ACC112 (cell line): ENCODE measurements at regions not wholly inside any gene's neighbourhood (a gene's known extent, or its start where the extent isn't known, plus 50 kb on each side); places are given as distances from the start of the nearest gene placed in this dataset.

ENCODE experiments used
- H2AFZ ChIP-seq: fragments of 200-600 bp; sonication (generic); one replicate; pipeline ENCODE4 v1.6.0; 2017; ENCODE audit warnings: antibody characterized with exemption, low read length; ENCODE audit not compliant: unreplicated experiment
- H3K27ac ChIP-seq: fragments of 200-600 bp; sonication (generic); 2 replicates; pipeline ENCODE4 v1.5.1; 2014; ENCODE audit warnings: low read depth, mild to moderate bottlenecking, antibody characterized with exemption, low read length, moderate library complexity
- H3K27me3 ChIP-seq: fragments of 200-600 bp; sonication (generic); 2 replicates; pipeline ENCODE4 v1.6.1; 2014; ENCODE audit warnings: mild to moderate bottlenecking, antibody characterized with exemption, low read length, moderate library complexity, mixed read lengths; ENCODE audit not compliant: insufficient read depth
- H3K36me3 ChIP-seq: fragments of 200-600 bp; sonication (generic); 2 replicates; pipeline ENCODE4 v1.6.1; 2016; ENCODE audit warnings: mild to moderate bottlenecking, antibody characterized with exemption, low read length, moderate library complexity, mixed read lengths; ENCODE audit not compliant: insufficient read depth
- H3K4me1 ChIP-seq: fragments of 200-600 bp; sonication (generic); one replicate; pipeline ENCODE4 v1.6.1; 2016; ENCODE audit warnings: low read length, mixed read lengths; ENCODE audit not compliant: insufficient read depth, unreplicated experiment, control insufficient read depth
- H3K4me3 ChIP-seq: fragments of 200-600 bp; sonication (generic); 2 replicates; pipeline ENCODE4 v1.5.1; 2014; ENCODE audit warnings: mild to moderate bottlenecking, low read depth, low read length
- H3K79me2 ChIP-seq: fragments of 200-600 bp; sonication (generic); one replicate; pipeline ENCODE4 v1.6.0; 2016; ENCODE audit warnings: low read length; ENCODE audit not compliant: control insufficient read depth, unreplicated experiment, insufficient read depth

- Histone ChIP-seq H3K4me1 (peaks cover 27% of the 10 kb centered on the region), H3K27me3 (no peaks in the 10 kb centered on the region), H3K36me3 (no peaks in the 10 kb centered on the region), H3K4me3 (peak overlapping the region; percentile 86), H2AFZ (peak overlapping the region; percentile 75), H3K79me2 (peaks cover 79% of the 10 kb centered on the region), H3K27ac (peak overlapping the region; percentile 83)
These were observed 65.9 kb downstream of the KCNRG start for GRCh38 chr13:50080911-50081678.

- Histone ChIP-seq H3K27me3 (no peaks in the 10 kb centered on the region), H3K4me1 (peaks cover 21% of the 10 kb centered on the region), H2AFZ (peak overlapping the region; percentile 94)
These were observed 66.6 kb downstream of the KCNRG start for GRCh38 chr13:50081679-50082425.

GRCh38 chr13:50082426-50083281 lies 67.4 kb downstream of the KCNRG start:
- Histone ChIP-seq H3K4me1 (peaks cover 21% of the 10 kb centered on the region), H3K4me3 (peak overlapping the region; percentile 86), H3K79me2 (peaks cover 63% of the 10 kb centered on the region), H3K36me3 (no peaks in the 10 kb centered on the region), H2AFZ (peak overlapping the region; percentile 94), H3K27me3 (no peaks in the 10 kb centered on the region), H3K27ac (peak overlapping the region; percentile 29)

More at GRCh38 chr13:50081679-50082425, 66.6 kb downstream of the KCNRG start:
- Histone ChIP-seq H3K27ac (peak overlapping the region; percentile 83), H3K36me3 (no peaks in the 10 kb centered on the region), H3K79me2 (peaks cover 71% of the 10 kb centered on the region), H3K4me3 (peak overlapping the region; percentile 86)

- Histone ChIP-seq H3K27ac (no peak overlapping the region), H3K4me1 (peaks cover 11% of the 10 kb centered on the region), H3K4me3 (peak overlapping the region; percentile 63), H3K36me3 (no peaks in the 10 kb centered on the region), H2AFZ (no peak overlapping the region), H3K79me2 (peaks cover 40% of the 10 kb centered on the region), H3K27me3 (no peaks in the 10 kb centered on the region)
These were observed 69.8 kb downstream of the KCNRG start for GRCh38 chr13:50085063-50085462.

- Histone ChIP-seq H3K27me3 (no peaks in the 10 kb centered on the region), H2AFZ (no peak overlapping the region), H3K36me3 (no peaks in the 10 kb centered on the region), H3K4me3 (no peak overlapping the region), H3K4me1 (peaks cover 2% of the 10 kb centered on the region), H3K79me2 (peaks cover 2% of the 10 kb centered on the region), H3K27ac (no peak overlapping the region)
These were observed 74.4 kb downstream of the KCNRG start for GRCh38 chr13:50089633-50090032.

GRCh38 chr13:50090211-50090610 lies 75.0 kb downstream of the KCNRG start:
- no peaks in the 10 kb centered on the region for H3K36me3 ChIP-seq

GRCh38 chr13:50094615-50095293 lies 79.5 kb downstream of the KCNRG start:
- Histone ChIP-seq H3K27ac (no peak overlapping the region), H2AFZ (no peak overlapping the region), H3K79me2 (no peaks in the 10 kb centered on the region), H3K4me3 (no peak overlapping the region), H3K4me1 (no peaks in the 10 kb centered on the region), H3K27me3 (no peaks in the 10 kb centered on the region), H3K36me3 (peaks cover 19% of the 10 kb centered on the region)

More at GRCh38 chr13:50090211-50090610, 75.0 kb downstream of the KCNRG start:
- no peak overlapping the region for H3K4me3 ChIP-seq
- H2AFZ ChIP-seq, result no peak overlapping the region
- no peaks in the 10 kb centered on the region for H3K27me3 ChIP-seq
- no peaks in the 10 kb centered on the region for H3K79me2 ChIP-seq
- H3K27ac ChIP-seq, result no peak overlapping the region
- no peaks in the 10 kb centered on the region for H3K4me1 ChIP-seq

GRCh38 chr13:50098693-50099092 lies 83.4 kb downstream of the KCNRG start:
- Histone ChIP-seq H3K27me3 (no peaks in the 10 kb centered on the region), H3K4me1 (no peaks in the 10 kb centered on the region), H3K4me3 (no peak overlapping the region), H3K27ac (no peak overlapping the region), H3K36me3 (peaks cover 19% of the 10 kb centered on the region), H3K79me2 (no peaks in the 10 kb centered on the region), H2AFZ (no peak overlapping the region)

GRCh38 chr13:50099473-50099872 lies 84.2 kb downstream of the KCNRG start:
- no peaks in the 10 kb centered on the region for H3K79me2 ChIP-seq

GRCh38 chr13:50101590-50101989 lies 86.3 kb downstream of the KCNRG start:
- Histone ChIP-seq H3K79me2 (no peaks in the 10 kb centered on the region), H3K27ac (no peak overlapping the region), H2AFZ (no peak overlapping the region), H3K4me3 (no peak overlapping the region), H3K4me1 (peaks cover 10% of the 10 kb centered on the region), H3K27me3 (no peaks in the 10 kb centered on the region), H3K36me3 (peaks cover 19% of the 10 kb centered on the region)

More at GRCh38 chr13:50099473-50099872, 84.2 kb downstream of the KCNRG start:
- H3K27ac ChIP-seq, result no peak overlapping the region
- peaks cover 19% of the 10 kb centered on the region for H3K36me3 ChIP-seq
- H3K4me3 ChIP-seq, result no peak overlapping the region
- H3K4me1 ChIP-seq, result peaks cover 6% of the 10 kb centered on the region
- no peaks in the 10 kb centered on the region for H3K27me3 ChIP-seq
- no peak overlapping the region for H2AFZ ChIP-seq
